Muscle of back (tissue), 3 donors: ENCODE measurements at regions not wholly inside any gene's neighbourhood (a gene's known extent, or its start where the extent isn't known, plus 50 kb on each side); places are given as distances from the start of the nearest gene placed in this dataset.
"Not testable (repeated sequence)": the region's sequence is repeated elsewhere in the genome, so short reads cannot be mapped to it uniquely, and the experiment has no call there.

ENCODE experiments used
- DNase-seq, 3 donors: peaks; one replicate each; pipeline versions ENCODE4 v3.0.0 to v3.0.0-alpha.2; 2013

GRCh38 chr15:101876031-101876430, 64.0 kb downstream of the OR4F15 start:
- DNase-seq: not testable (repeated sequence)

- peak in 1 of 3 donors; percentile 0 for DNase-seq
Measured at GRCh38 chr15:101877649-101878048, 65.6 kb downstream of the OR4F15 start.

- DNase-seq: not testable (repeated sequence)
Measured at GRCh38 chr15:101912349-101913287, 100.6 kb downstream of the OR4F15 start.

- DNase-seq: not testable (repeated sequence)
Measured at GRCh38 chr15:101924554-101924953, 112.6 kb downstream of the OR4F15 start.

GRCh38 chr15:101934506-101934905, 122.5 kb downstream of the OR4F15 start:
- not testable (repeated sequence) for DNase-seq

GRCh38 chr15:101937362-101937761, 125.4 kb downstream of the OR4F15 start:
- DNase-seq: not testable (repeated sequence)

- DNase-seq: not testable (repeated sequence)
Measured at GRCh38 chr15:101938555-101938954, 126.6 kb downstream of the OR4F15 start.

GRCh38 chr15:101945896-101946295, 133.9 kb downstream of the OR4F15 start:
- DNase-seq: not testable (repeated sequence)

- DNase-seq: not testable (repeated sequence)
Measured at GRCh38 chr15:101948491-101949010, 136.5 kb downstream of the OR4F15 start.

- not testable (repeated sequence) for DNase-seq
Measured at GRCh38 chr15:101949380-101950065, 137.5 kb downstream of the OR4F15 start.

- not testable (repeated sequence) for DNase-seq
Measured at GRCh38 chr15:101953993-101954392, 142.0 kb downstream of the OR4F15 start.

- peak in 1 of 3 donors; percentile 9 for DNase-seq
Measured at GRCh38 chr15:101955840-101956239, 143.8 kb downstream of the OR4F15 start.

- peak in 2 of 3 donors; percentile 37 to 82 for DNase-seq
Measured at GRCh38 chr15:101958656-101959055, 146.7 kb downstream of the OR4F15 start.

GRCh38 chr15:101961263-101961662, 149.3 kb downstream of the OR4F15 start:
- DNase-seq: not testable (repeated sequence)

GRCh38 chr15:101961765-101962164, 149.8 kb downstream of the OR4F15 start:
- DNase-seq: not testable (repeated sequence)

GRCh38 chr15:101963687-101964086, 151.7 kb downstream of the OR4F15 start:
- DNase-seq: not testable (repeated sequence)

GRCh38 chr15:101965353-101965752, 153.4 kb downstream of the OR4F15 start:
- not testable (repeated sequence) for DNase-seq

- not testable (repeated sequence) for DNase-seq
Measured at GRCh38 chr15:101965860-101966259, 153.9 kb downstream of the OR4F15 start.

- DNase-seq: not testable (repeated sequence)
Measured at GRCh38 chr15:101967364-101967763, 155.4 kb downstream of the OR4F15 start.

GRCh38 chr15:101970605-101971004, 158.6 kb downstream of the OR4F15 start:
- DNase-seq: not testable (repeated sequence)

- DNase-seq: not testable (repeated sequence)
Measured at GRCh38 chr15:101977281-101977680, 165.3 kb downstream of the OR4F15 start.
